Right lung (tissue), 2 donors: ENCODE measurements at regions not wholly inside any gene's neighbourhood (a gene's known extent, or its start where the extent isn't known, plus 50 kb on each side); places are given as distances from the start of the nearest gene placed in this dataset.
"Not testable (repeated sequence)": the region's sequence is repeated elsewhere in the genome, so short reads cannot be mapped to it uniquely, and the experiment has no call there.

Experiments
- DNase-seq, 2 donors: peaks; one replicate each; pipeline ENCODE4 v3.0.0-alpha.2; 2013

- no peak for DNase-seq
Observed at GRCh38 chr6:15904651-15905376, 224.1 kb upstream of the MYLIP start.

- DNase-seq = no peak
Observed at GRCh38 chr6:15901141-15902115, 227.5 kb upstream of the MYLIP start.

GRCh38 chr6:15898693-15899092 lies 230.2 kb upstream of the MYLIP start:
- no peak for DNase-seq

- peak; percentile 76 for DNase-seq
Observed at GRCh38 chr6:15897063-15897876, 231.6 kb upstream of the MYLIP start.

- DNase-seq = no peak
Observed at GRCh38 chr6:15894973-15895725, 232.3 kb upstream of the DTNBP1 start.

- DNase-seq = no peak
Observed at GRCh38 chr6:15893556-15894253, 230.9 kb upstream of the DTNBP1 start.

GRCh38 chr6:15892369-15892768 lies 229.5 kb upstream of the DTNBP1 start:
- DNase-seq = no peak

- no peak for DNase-seq
Observed at GRCh38 chr6:15888798-15889772, 226.3 kb upstream of the DTNBP1 start.

DNA sequence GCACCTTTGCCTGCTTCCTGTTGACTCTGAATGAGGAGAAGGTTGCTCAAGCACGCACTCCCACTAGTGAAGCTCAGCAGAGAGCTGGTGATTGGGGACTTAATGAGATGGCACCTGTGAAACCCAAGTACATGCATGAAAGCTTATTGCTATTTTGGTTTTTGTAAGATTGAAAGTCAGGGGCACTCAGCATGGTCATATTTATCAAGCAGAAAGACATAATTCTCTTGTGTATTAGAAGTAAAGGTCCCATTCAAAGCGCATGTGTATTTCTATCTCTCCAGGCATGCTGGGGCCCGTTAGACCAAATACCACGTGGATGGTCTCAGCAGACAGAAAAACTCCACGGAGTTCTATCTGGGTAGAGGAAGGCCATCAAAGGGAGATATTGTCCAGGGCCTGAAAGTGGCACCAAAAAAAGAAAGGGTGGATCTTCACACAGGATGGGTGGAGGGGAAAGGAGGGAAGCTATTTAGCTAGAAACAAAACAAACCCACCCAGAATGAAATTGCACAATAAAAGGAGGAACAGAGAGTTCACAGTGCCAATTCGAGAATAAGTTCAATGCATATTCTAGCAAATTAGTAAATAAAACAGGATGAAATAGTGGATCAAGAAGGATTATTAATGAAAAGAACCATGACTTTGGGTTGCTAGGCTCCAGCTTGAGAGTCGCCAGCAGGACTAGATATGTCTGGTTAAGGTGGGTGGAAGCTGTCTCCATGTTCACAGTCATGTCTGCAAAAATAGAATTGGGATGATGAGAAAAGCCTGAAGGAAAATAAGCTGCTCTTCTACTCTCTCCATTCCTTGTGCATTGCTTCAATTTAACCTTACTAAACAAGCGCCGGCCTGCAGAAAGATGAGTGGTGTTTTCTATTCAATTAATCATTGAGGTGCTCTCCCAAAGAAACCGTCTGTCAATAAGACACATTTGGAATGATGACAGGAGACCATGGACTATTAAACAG lies 224.9 kb upstream of the DTNBP1 start:
- no peak for DNase-seq

- DNase-seq = no peak
Observed at GRCh38 chr6:15885624-15886023, 222.8 kb upstream of the DTNBP1 start.

GRCh38 chr6:15883593-15883992 lies 220.8 kb upstream of the DTNBP1 start:
- not testable (repeated sequence) for DNase-seq

DNA sequence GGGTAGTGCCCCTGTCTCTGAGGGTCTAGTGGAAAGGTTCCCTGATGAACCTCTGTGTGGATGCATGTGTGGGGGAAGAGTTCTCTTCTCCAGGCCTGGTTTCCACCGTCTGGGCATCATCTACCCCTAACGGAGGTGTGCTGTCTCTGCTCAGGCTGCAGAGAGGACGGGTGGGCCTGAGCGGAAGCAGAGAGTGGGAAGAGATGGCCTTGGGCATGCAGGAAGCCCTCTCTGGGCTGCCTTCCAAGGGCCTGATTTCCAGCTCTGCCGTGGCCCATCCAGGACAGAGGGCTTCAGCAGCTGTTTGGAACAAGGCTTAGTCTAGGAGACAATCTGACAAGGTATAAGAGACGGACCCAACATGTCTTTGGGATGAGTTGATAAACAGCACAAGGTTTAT lies 220.1 kb upstream of the DTNBP1 start:
- no peak for DNase-seq

- DNase-seq = no peak
Observed at GRCh38 chr6:15882345-15882744, 219.5 kb upstream of the DTNBP1 start.

- no peak for DNase-seq
Observed at GRCh38 chr6:15881150-15881549, 218.3 kb upstream of the DTNBP1 start.

DNA sequence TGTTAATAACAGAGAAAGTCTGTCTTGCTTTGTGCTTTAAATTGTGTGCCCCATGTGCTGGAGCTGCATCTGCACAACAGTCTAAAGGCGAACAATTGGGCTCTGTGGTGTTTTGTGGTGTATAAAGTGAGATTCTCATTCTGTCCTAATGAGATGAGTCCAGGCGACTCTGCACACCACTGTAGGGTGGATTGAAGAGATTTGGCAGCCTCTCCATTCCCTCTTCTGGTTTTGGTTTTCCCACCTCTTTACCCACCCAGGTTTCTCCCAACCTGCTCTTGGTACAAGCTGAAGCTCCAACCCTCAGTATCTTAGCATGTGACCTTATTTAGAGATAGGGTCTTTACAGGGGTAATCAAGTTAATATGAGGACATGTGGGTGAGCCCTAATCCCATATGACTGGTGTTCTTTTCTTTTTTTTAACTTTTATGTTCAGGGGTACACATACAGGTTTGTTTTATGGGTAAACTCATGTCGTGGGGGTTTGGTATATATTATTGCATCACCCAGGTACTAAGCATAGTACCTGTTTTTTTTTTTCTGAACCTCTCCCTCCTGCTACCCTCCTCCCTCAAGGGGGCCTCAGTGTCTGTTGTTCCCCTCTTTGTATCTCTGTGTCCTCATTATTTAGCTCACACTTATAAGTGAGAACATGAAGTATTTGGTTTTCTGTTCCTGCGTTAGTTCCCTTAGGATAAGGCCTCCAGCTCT lies 217.6 kb upstream of the DTNBP1 start:
- DNase-seq = no peak

DNA sequence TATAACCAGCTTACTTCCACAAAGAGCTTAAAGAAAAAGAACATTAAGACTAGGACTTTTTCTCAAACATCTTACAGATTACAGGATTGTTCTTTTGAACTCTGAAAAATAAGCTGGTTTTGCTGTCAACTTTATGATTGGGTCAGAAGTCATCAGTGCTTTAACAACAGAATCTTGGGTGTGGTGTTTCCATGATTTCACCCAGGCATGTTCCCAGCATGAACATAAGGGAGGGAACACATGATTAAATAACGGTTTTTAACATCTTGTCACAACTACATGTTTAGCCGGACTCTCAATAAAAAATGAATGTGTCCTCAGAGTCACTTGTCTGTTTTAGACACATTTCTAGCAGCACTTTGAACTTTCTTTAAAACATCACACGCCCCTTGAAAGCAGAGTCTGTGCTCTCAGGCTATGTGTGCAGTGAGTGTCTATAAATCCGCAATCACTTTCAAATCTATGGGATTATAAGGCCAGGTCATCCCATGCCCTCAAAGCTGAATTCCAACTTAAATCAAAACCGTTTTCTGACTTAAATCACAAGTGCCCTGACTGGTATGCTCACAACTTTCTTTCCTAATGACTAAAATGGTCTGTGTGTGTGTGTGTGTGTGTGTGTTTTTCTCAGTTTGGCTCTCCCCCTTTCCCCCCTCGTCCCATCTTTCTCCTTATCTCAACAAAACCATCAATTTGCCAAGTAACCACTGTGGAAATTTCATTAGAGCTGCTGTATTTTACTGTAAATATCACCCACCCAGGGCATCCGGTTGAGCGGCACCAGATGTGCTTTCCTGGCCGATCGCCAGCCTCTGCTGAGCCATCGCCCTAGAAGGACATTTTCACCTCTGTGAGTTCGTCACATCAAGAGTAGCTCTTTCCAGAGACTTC lies 216.8 kb upstream of the DTNBP1 start:
- peak; percentile 76 to 78 for DNase-seq
